GM12865 (cell line): ENCODE measurements at regions not wholly inside any gene's neighbourhood (a gene's known extent, or its start where the extent isn't known, plus 50 kb on each side); places are given as distances from the start of the nearest gene placed in this dataset.
"Not testable (repeated sequence)": the region's sequence is repeated elsewhere in the genome, so short reads cannot be mapped to it uniquely, and the experiment has no call there.

Source experiments
- DNase-seq: peaks from one replicate; pipeline ENCODE4 v3.0.0; 2010; ENCODE audit warnings: low read depth
- H3K4me3 ChIP-seq: 2 replicates; pipeline ENCODE4 v1.5.1; 2011; ENCODE audit warnings: mild to moderate bottlenecking, low read depth, low read length, control low read depth
- CTCF ChIP-seq: IDR thresholded peaks from 2 replicates; pipeline ENCODE4 v1.5.1; 2011; ENCODE audit warnings: low read length, control low read depth, low read depth, inconsistent platforms; ENCODE audit not compliant: insufficient read depth; ENCODE audit errors: missing control alignments

- TF ChIP-seq CTCF = no peak
- no peak for DNase-seq
- no peak overlapping the region for H3K4me3 ChIP-seq
These were observed 543.2 kb upstream of the SGO1 start for GRCh38 chr3:20729185-20729584.

GRCh38 chr3:20726786-20727185 is 540.8 kb upstream of the SGO1 start:
- DNase-seq = no peak
- no peak for TF ChIP-seq CTCF
- H3K4me3 ChIP-seq = no peak overlapping the region

- TF ChIP-seq CTCF = no peak
- no peak for DNase-seq
These were observed 538.2 kb upstream of the SGO1 start for GRCh38 chr3:20724241-20724640.

GRCh38 chr3:20716425-20716824 is 530.4 kb upstream of the SGO1 start:
- not testable (repeated sequence) for DNase-seq, H3K4me3 ChIP-seq

More at GRCh38 chr3:20724241-20724640, 538.2 kb upstream of the SGO1 start:
- no peak overlapping the region for H3K4me3 ChIP-seq

- DNase-seq = no peak
- no peak overlapping the region for H3K4me3 ChIP-seq
- no peak for TF ChIP-seq CTCF
These were observed 515.6 kb upstream of the SGO1 start for GRCh38 chr3:20701641-20702040.

GRCh38 chr3:20700714-20701113 is 514.7 kb upstream of the SGO1 start:
- no peak for TF ChIP-seq CTCF
- H3K4me3 ChIP-seq = no peak overlapping the region
- DNase-seq = no peak

GRCh38 chr3:20698896-20699295 is 512.9 kb upstream of the SGO1 start:
- TF ChIP-seq CTCF = no peak
- H3K4me3 ChIP-seq = no peak overlapping the region
- DNase-seq = no peak
